Kidney (tissue), 13 donors: ENCODE measurements at regions not wholly inside any gene's neighbourhood (a gene's known extent, or its start where the extent isn't known, plus 50 kb on each side); places are given as distances from the start of the nearest gene placed in this dataset.

Experiments
- DNase-seq, 5 donors: peaks; one replicate each; pipeline ENCODE4 v3.0.0-alpha.2; 2013 to 2020
- FAIRE-seq: peaks from 2 replicates; lab custom pipeline; 2012; peaks lifted over from hg19 to GRCh38; lab: Jason Lieb, UNC
- H3K27ac ChIP-seq, 2 donors: one replicate each; pipeline ENCODE4 v1.7.0; 2013; ENCODE audit warnings: low read depth in 2 of 2, low read length in 2 of 2, inconsistent platforms in 1 of 2
- H3K27me3 ChIP-seq: one replicate; pipeline ENCODE4 v1.7.1; 2013; ENCODE audit warnings: low read length, inconsistent platforms; ENCODE audit not compliant: control insufficient read depth, insufficient read depth
- H3K36me3 ChIP-seq, 3 donors: one replicate each; pipeline versions ENCODE4 v1.7.0 to v1.7.1; 2013; ENCODE audit warnings: low read length in 3 of 3, control low read depth in 1 of 3, inconsistent platforms in 1 of 3; ENCODE audit not compliant: insufficient read depth in 3 of 3, control insufficient read depth in 2 of 3
- H3K4me1 ChIP-seq, 3 donors: one replicate each; pipeline versions ENCODE4 v1.7.0 to v1.7.1; 2013; ENCODE audit warnings: low read length in 3 of 3, inconsistent platforms in 1 of 3, low read depth in 1 of 3; ENCODE audit not compliant: control insufficient read depth in 2 of 3, insufficient read depth in 2 of 3
- H3K4me3 ChIP-seq, 3 donors: one replicate each; pipeline versions ENCODE4 v1.7.0 to v1.8.1; 2013; ENCODE audit warnings: low read length in 3 of 3, control low read depth in 1 of 3, inconsistent platforms in 1 of 3
- H3K9ac ChIP-seq, 3 donors: one replicate each; pipeline versions ENCODE4 v1.7.0 to v1.7.1; 2013; ENCODE audit warnings: low read length in 3 of 3, control low read depth in 1 of 3, inconsistent platforms in 1 of 3
- H3K9me3 ChIP-seq, 3 donors: one replicate each; pipeline versions ENCODE4 v1.7.0 to v1.7.1; 2013; ENCODE audit warnings: low read length in 3 of 3, control low read depth in 1 of 3, inconsistent platforms in 1 of 3; ENCODE audit not compliant: control insufficient read depth in 2 of 3, insufficient read depth in 1 of 3
- CTCF ChIP-seq: IDR thresholded peaks from 3 replicates; pipeline ENCODE4 v1.5.1; 2012; ENCODE audit warnings: mild to moderate bottlenecking, moderate library complexity, borderline replicate concordance; ENCODE audit not compliant: insufficient read depth; ENCODE audit errors: extremely low read depth
- intact Hi-C: fragments of 100-400 bp; cut with DNase I; formaldehyde crosslinking; loops from one replicate; pipeline ENCODE4 v1.11.1; 2022
- donor health status: control.
- donor health status: control.
- donor health status: control.
- donor health status: control.
- donor health status: control.
- donor health status: DM: yes; HTN: yes; CAD: no.
- donor health status: Normal renal cell carcinoma (clear cell type).

DNA sequence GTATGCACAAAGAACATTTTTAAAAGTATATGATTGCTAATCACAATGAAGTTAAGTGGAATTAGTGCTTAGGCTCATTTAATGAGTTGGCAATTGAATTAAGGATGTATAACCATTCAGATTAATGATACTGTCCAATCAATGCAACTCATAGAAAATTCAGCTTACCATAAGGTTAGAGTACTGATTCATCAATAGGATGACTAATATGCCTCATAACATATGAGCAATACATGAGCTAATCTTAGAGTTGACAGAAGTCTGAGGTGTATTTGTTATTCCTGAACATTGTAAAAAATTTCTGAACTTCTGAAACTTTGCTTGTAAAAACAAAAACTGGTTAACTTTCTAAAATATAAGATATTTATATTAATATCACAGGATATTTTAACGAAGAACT lies 118.3 kb upstream of the NETO1 start:
- no peak for FAIRE-seq
- Histone ChIP-seq H3K9me3 (no peaks in the 10 kb centered on the region), H3K27me3 (no peaks in the 10 kb centered on the region), H3K9ac (no peak overlapping the region), H3K4me1 (no peaks in the 10 kb centered on the region), H3K36me3 (no peaks in the 10 kb centered on the region), H3K4me3 (no peak overlapping the region), H3K27ac (no peak overlapping the region)
- intact Hi-C loops, result no loop called here
- no peak for TF ChIP-seq CTCF
- no peak for DNase-seq

GRCh38 chr18:72985686-72986085 lies 117.9 kb upstream of the NETO1 start:
- no peaks in the 10 kb centered on the region for H3K27me3 ChIP-seq
- intact Hi-C loops, result no loop called here
- DNase-seq, result no peak
- no peaks in the 10 kb centered on the region for H3K36me3 ChIP-seq
- FAIRE-seq, result no peak
- no peaks in the 10 kb centered on the region for H3K9me3 ChIP-seq
- no peaks in the 10 kb centered on the region for H3K4me1 ChIP-seq
- TF ChIP-seq CTCF, result no peak
- H3K9ac ChIP-seq, result no peak overlapping the region
- H3K4me3 ChIP-seq, result no peak overlapping the region
- no peak overlapping the region for H3K27ac ChIP-seq

DNA sequence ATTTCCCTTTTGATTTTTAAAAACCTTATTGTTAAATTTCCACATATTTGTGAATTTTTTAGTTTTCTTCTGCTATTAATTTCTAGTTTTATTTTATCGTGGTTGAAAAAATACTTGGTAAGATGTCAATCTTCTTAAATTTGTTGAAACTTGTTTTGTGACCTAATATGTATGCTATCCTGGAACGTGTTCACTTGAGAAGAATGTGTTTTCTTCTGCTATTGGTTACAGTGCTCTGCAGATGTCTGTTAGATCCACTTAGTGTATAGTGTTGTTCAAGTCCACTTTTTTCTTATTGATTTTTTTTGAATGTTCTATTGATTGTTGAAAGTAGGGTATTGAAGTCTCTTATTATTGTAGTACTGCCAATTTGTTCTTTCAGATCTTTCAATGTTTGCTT lies 116.5 kb upstream of the NETO1 start:
- TF ChIP-seq CTCF, result no peak
- no peak for DNase-seq
- H3K9me3 ChIP-seq, result no peaks in the 10 kb centered on the region
- no peak overlapping the region for H3K4me3 ChIP-seq
- FAIRE-seq, result no peak
- no peaks in the 10 kb centered on the region for H3K36me3 ChIP-seq
- H3K27me3 ChIP-seq, result no peaks in the 10 kb centered on the region
- no peaks in the 10 kb centered on the region for H3K4me1 ChIP-seq
- intact Hi-C loops, result no loop called here
- no peak overlapping the region for H3K27ac ChIP-seq
- H3K9ac ChIP-seq, result no peak overlapping the region

DNA sequence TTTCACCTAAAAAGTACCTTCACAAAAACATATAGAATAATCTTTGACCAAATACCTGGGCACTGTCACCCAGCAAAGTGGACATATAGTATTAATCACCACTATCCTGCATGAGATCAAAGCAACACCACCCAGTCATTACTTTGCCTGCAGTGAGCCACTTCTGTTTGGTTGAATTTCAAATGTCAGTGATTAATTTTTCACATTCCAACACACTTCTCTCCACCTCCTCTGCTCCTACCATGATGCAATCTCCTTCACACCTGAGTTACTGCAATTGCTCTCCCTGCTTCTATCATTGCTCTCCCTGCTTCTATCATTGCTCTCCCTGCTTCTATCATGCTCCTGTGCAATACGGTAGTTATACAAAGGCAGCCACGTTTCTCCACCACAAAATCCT lies 106.1 kb upstream of the NETO1 start:
- H3K27me3 ChIP-seq, result no peaks in the 10 kb centered on the region
- H3K4me3 ChIP-seq, result no peak overlapping the region
- H3K36me3 ChIP-seq, result no peaks in the 10 kb centered on the region
- FAIRE-seq (no peak), DNase-seq (no peak)
- H3K4me1 ChIP-seq, result no peaks in the 10 kb centered on the region
- no peak overlapping the region for H3K9ac ChIP-seq
- TF ChIP-seq CTCF, result no peak
- H3K9me3 ChIP-seq, result no peaks in the 10 kb centered on the region
- intact Hi-C loops, result no loop called here
- H3K27ac ChIP-seq, result no peak overlapping the region
